DND-41 (cell line): ENCODE measurements at regions not wholly inside any gene's neighbourhood (a gene's known extent, or its start where the extent isn't known, plus 50 kb on each side); places are given as distances from the start of the nearest gene placed in this dataset.

Experiments
- ATAC-seq: fragments of 200-7000 bp; cut with Tn5 transposase; 3 replicates; pipeline ENCODE4 v1.9.1; 2021; ENCODE audit warnings: low read depth; ENCODE audit not compliant: insufficient read depth
- DNase-seq: peaks from one replicate; pipeline ENCODE4 v3.0.0-alpha.2; 2020
- H2AFZ ChIP-seq: 2 replicates; pipeline ENCODE4 v1.6.0; 2012; ENCODE audit warnings: low read depth, low read length
- H3K27ac ChIP-seq: 2 replicates; pipeline ENCODE4 v1.5.1; 2012; ENCODE audit warnings: low read length, inconsistent platforms
- H3K27me3 ChIP-seq: fragments of 200-600 bp; sonication (generic); 2 replicates; pipeline ENCODE4 v1.6.0; 2012; ENCODE audit warnings: low read length, mild to moderate bottlenecking, inconsistent platforms; ENCODE audit not compliant: insufficient read depth, poor library complexity
- H3K36me3 ChIP-seq: 2 replicates; pipeline ENCODE4 v1.5.1; 2012; ENCODE audit warnings: low read length, inconsistent platforms; ENCODE audit not compliant: insufficient read depth
- H3K4me1 ChIP-seq: 2 replicates; pipeline ENCODE4 v1.5.1; 2012; ENCODE audit warnings: mild to moderate bottlenecking, low read length; ENCODE audit not compliant: insufficient read depth
- H3K4me2 ChIP-seq: 2 replicates; pipeline ENCODE4 v1.6.0; 2012; ENCODE audit warnings: mild to moderate bottlenecking, moderate library complexity, low read length, inconsistent platforms; ENCODE audit not compliant: insufficient read depth
- H3K4me3 ChIP-seq, 2 experiments: fragments of 200-600 bp in 1 of 2; shearing (Covaris generic) in 1 of 2; 2 replicates each; pipeline ENCODE4 v1.5.1; 2012 to 2016; ENCODE audit warnings: inconsistent platforms in 2 of 2, low read length in 2 of 2, mild to moderate bottlenecking in 2 of 2, low read depth in 1 of 2, moderate library complexity in 1 of 2
- H3K79me2 ChIP-seq: 2 replicates; pipeline ENCODE4 v1.6.0; 2012; ENCODE audit warnings: low read length, inconsistent platforms; ENCODE audit not compliant: insufficient read depth
- H3K9ac ChIP-seq: 2 replicates; pipeline ENCODE4 v1.6.0; 2012; ENCODE audit warnings: low read depth, mild to moderate bottlenecking, inconsistent platforms, low read length, moderate library complexity
- H3K9me3 ChIP-seq: 2 replicates; pipeline ENCODE4 v1.5.1; 2012; ENCODE audit warnings: low read length, moderate library complexity, mild to moderate bottlenecking, inconsistent platforms; ENCODE audit not compliant: insufficient read depth, severe bottlenecking
- H4K20me1 ChIP-seq: 2 replicates; pipeline ENCODE4 v1.6.0; 2012; ENCODE audit warnings: low read length; ENCODE audit not compliant: insufficient read depth
- CTCF ChIP-seq: IDR thresholded peaks from 2 replicates; pipeline ENCODE4 v1.5.1; 2012; ENCODE audit warnings: borderline replicate concordance, low read length, moderate library complexity, mild to moderate bottlenecking; ENCODE audit not compliant: poor library complexity, severe bottlenecking; ENCODE audit errors: extremely low read depth
- EZH2 ChIP-seq: IDR thresholded peaks from 3 replicates; pipeline ENCODE4 v1.6.1; 2012; ENCODE audit warnings: borderline replicate concordance, low read depth, mild to moderate bottlenecking, moderate library complexity, low read length, inconsistent platforms; ENCODE audit not compliant: severe bottlenecking

DNA sequence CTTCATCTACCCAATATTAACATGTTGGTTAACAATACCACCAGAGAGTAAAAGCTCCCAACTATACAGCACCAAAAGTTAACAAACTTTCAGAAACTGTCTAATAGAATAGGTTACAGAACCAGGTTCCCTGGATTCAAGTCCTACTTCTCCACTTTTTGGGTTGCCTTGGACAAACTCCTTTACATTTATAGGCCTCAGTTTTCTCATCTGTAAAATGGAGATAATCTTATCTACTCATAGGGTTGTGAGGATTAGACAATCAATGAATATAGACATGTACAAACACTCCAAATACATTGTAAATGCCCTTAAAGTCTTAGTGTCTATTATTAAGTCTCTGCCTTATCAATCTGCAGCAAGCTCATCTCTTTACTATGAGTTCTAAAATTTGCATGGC, 435.2 kb downstream of the ZFHX3 start:
- H3K36me3 ChIP-seq, result peaks cover 4% of the 10 kb centered on the region; the same call in 1 of the 2 replicates
- TF ChIP-seq CTCF (no peak), EZH2 (no peak)
- DNase-seq, result no peak
- H3K27ac ChIP-seq, result no peak overlapping the region
- H3K4me2 ChIP-seq, result no peak overlapping the region
- no peaks in the 10 kb centered on the region for H3K9me3 ChIP-seq
- ATAC-seq, result no peak
- H4K20me1 ChIP-seq, result no peaks in the 10 kb centered on the region
- no peak overlapping the region for H3K4me3 ChIP-seq
- H3K9ac ChIP-seq, result no peak overlapping the region
- no peaks in the 10 kb centered on the region for H3K27me3 ChIP-seq
- no peaks in the 10 kb centered on the region for H3K79me2 ChIP-seq
- H2AFZ ChIP-seq, result no peak overlapping the region
- no peaks in the 10 kb centered on the region for H3K4me1 ChIP-seq

DNA sequence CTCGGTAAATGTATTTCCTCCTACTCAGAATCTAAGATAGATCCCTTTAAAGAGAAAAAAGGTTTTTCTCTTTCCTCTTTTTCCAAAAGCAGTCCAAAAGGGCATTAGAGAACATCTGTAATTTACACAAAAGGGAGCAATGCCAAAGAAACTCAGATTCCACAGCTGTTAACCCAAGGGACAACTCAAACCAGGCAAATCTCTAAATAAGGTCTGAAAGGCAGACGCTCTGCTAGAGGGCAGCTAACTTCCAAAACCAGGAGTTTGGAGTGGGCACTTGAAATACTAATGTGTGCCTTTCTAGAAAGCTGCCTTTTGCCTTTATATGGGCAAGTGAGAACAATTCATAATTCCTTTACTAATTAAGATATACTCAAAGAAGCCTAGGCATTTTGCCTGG, 435.7 kb downstream of the ZFHX3 start:
- peaks cover 3% of the 10 kb centered on the region; the same call in 1 of the 2 replicates for H3K36me3 ChIP-seq
- H3K79me2 ChIP-seq, result no peaks in the 10 kb centered on the region
- no peak overlapping the region for H2AFZ ChIP-seq
- H3K27me3 ChIP-seq, result no peaks in the 10 kb centered on the region
- no peaks in the 10 kb centered on the region for H4K20me1 ChIP-seq
- no peaks in the 10 kb centered on the region for H3K4me1 ChIP-seq
- ATAC-seq (no peak), DNase-seq (no peak)
- H3K27ac ChIP-seq, result no peak overlapping the region
- H3K4me2 ChIP-seq, result no peak overlapping the region
- H3K9ac ChIP-seq, result no peak overlapping the region
- H3K9me3 ChIP-seq, result no peaks in the 10 kb centered on the region
- TF ChIP-seq EZH2 (no peak), CTCF (no peak)
- no peak overlapping the region for H3K4me3 ChIP-seq

DNA sequence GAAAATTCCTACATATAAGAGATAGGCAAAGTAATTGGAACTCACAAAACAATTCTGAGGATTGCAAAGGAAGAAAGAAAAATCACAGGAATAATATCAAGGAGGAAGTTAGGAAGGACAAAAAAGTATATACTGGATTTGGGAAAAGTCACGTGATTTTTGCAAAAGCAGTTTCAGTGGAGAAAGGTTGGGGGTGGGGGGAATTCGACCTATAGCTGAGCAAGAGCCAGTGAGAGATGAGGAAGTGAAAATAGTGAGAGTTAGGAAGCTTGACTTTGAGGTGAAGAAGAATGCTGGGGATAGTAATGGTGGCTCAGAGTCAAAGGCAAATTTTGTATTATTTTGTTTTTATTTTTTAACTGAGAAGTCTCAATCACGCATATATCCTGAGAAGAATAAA, 438.0 kb upstream of the PMFBP1 start:
- ATAC-seq (no peak), DNase-seq (no peak)
- TF ChIP-seq EZH2 (no peak), CTCF (no peak)

DNA sequence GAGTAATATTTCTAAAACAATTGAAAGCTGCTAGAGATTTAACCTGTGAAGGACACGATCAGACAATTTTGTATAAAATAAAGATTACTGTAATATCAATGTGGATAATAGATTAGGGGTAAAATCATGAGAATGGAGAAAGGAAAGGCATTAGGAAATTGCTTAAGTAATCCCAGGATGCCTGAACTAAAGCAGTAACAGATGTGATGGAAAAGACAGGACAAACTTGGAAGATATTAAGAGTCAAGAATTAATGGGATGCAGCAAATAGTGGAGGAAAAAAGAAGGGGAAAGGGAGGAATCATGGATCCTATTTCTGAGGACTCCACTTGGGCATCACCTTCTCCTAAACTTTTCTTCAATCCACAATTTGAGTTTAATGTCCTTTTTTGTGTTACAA, 437.1 kb upstream of the PMFBP1 start:
- Histone ChIP-seq H2AFZ (no peak overlapping the region), H3K4me2 (no peak overlapping the region), H4K20me1 (no peaks in the 10 kb centered on the region), H3K4me3 (no peak overlapping the region), H3K79me2 (peaks cover 2% of the 10 kb centered on the region; the same call in 1 of the 2 replicates), H3K27me3 (no peaks in the 10 kb centered on the region), H3K9me3 (no peaks in the 10 kb centered on the region), H3K27ac (no peak overlapping the region), H3K36me3 (no peaks in the 10 kb centered on the region), H3K9ac (no peak overlapping the region), H3K4me1 (no peaks in the 10 kb centered on the region)
- TF ChIP-seq EZH2 (no peak), CTCF (no peak)
- DNase-seq, result no peak
- ATAC-seq, result no peak

More for the DNA sequence above, 438.0 kb upstream of the PMFBP1 start:
- Histone ChIP-seq H2AFZ (no peak overlapping the region), H3K9ac (no peak overlapping the region), H3K79me2 (peaks cover 2% of the 10 kb centered on the region; the same call in 1 of the 2 replicates), H3K4me3 (no peak overlapping the region), H3K4me2 (no peak overlapping the region), H3K9me3 (no peaks in the 10 kb centered on the region), H3K27ac (no peak overlapping the region), H4K20me1 (no peaks in the 10 kb centered on the region), H3K36me3 (no peaks in the 10 kb centered on the region), H3K4me1 (no peaks in the 10 kb centered on the region), H3K27me3 (no peaks in the 10 kb centered on the region)
